GM23338 (cell line): ENCODE measurements at regions not wholly inside any gene's neighbourhood (a gene's known extent, or its start where the extent isn't known, plus 50 kb on each side); places are given as distances from the start of the nearest gene placed in this dataset.

ENCODE experiments used
- CREB1 ChIP-seq: fragments of 250-450 bp; sonication (Bioruptor Pico); IDR thresholded peaks from 2 replicates; pipeline ENCODE4 v1.5.0; 2020; ENCODE audit warnings: low read depth, mild to moderate bottlenecking, moderate library complexity
- EZH2 ChIP-seq: fragments of 200-600 bp; sonication (generic); IDR thresholded peaks from one replicate; pipeline ENCODE4 v1.8.0; 2017; ENCODE audit warnings: antibody characterized with exemption, mild to moderate bottlenecking, low read depth; ENCODE audit not compliant: unreplicated experiment
- NANOG ChIP-seq: IDR thresholded peaks from 2 replicates; pipeline ENCODE4 v1.6.1; 2016; ENCODE audit warnings: antibody characterized with exemption, borderline replicate concordance
- POLR2AphosphoS5 ChIP-seq: IDR thresholded peaks from 2 replicates; pipeline ENCODE4 v1.6.1; 2016; ENCODE audit warnings: antibody characterized with exemption, low read depth
- STAT1 ChIP-seq: IDR thresholded peaks from one replicate; pipeline ENCODE4 v1.6.1; 2016; ENCODE audit warnings: antibody characterized with exemption; ENCODE audit not compliant: unreplicated experiment
- ZNF114 ChIP-seq: fragments of 250-450 bp; sonication (Bioruptor Pico); IDR thresholded peaks from 2 replicates; pipeline ENCODE4 v1.5.0; 2020; ENCODE audit warnings: mild to moderate bottlenecking, moderate library complexity
- TF ChIP-seq, protein P1 (sequence below), 2 experiments: fragments of 200-600 bp in 1 of 2; sonication (generic) in 1 of 2; conservative IDR thresholded peaks; 2 replicates each; pipeline versions ENCODE4 v1.5.1 to v1.6.1; 2016 to 2017; ENCODE audit warnings: antibody characterized with exemption in 2 of 2, low read depth in 2 of 2, mild to moderate bottlenecking in 2 of 2, moderate library complexity in 1 of 2

DNA sequence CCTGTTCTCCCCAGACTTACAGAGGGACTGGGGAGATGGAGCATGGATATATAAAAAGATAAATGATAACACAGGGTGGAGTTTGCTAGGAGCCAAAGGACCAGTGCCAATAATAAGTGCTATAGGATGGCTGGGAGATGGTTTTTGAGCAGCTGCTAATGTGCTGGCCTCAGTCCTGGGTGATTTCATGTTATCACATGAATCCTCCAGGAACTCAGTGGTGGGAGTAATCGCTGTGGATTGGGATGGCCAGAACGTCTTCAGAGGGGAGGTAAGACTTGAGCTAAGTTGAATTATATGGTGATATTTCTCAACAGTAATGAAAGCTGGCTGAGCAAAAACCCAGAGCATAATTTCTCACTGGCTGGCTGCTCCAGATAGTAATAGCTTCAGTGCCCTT, 441.4 kb downstream of the SLC4A3 start:
- TF ChIP-seq NANOG (no peak), ZNF114 (no peak), EZH2 (no peak), CREB1 (no peak), POLR2AphosphoS5 (no peak), STAT1 (no peak)
- TF ChIP-seq, protein P1, sequence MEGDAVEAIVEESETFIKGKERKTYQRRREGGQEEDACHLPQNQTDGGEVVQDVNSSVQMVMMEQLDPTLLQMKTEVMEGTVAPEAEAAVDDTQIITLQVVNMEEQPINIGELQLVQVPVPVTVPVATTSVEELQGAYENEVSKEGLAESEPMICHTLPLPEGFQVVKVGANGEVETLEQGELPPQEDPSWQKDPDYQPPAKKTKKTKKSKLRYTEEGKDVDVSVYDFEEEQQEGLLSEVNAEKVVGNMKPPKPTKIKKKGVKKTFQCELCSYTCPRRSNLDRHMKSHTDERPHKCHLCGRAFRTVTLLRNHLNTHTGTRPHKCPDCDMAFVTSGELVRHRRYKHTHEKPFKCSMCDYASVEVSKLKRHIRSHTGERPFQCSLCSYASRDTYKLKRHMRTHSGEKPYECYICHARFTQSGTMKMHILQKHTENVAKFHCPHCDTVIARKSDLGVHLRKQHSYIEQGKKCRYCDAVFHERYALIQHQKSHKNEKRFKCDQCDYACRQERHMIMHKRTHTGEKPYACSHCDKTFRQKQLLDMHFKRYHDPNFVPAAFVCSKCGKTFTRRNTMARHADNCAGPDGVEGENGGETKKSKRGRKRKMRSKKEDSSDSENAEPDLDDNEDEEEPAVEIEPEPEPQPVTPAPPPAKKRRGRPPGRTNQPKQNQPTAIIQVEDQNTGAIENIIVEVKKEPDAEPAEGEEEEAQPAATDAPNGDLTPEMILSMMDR (conservative IDR thresholded peaks at IDR 0.05; ENCODE audit: low read depth in 2 of 2) = no peak
